Smooth muscle cell (in vitro differentiated cells): ENCODE measurements at regions not wholly inside any gene's neighbourhood (a gene's known extent, or its start where the extent isn't known, plus 50 kb on each side); places are given as distances from the start of the nearest gene placed in this dataset.

Experiments
- DNase-seq: peaks from one replicate; lab custom pipeline; 2025; ENCODE audit not compliant: unreplicated experiment; lab: John Stamatoyannopoulos, UW
- H2AFZ ChIP-seq: fragments of 200-600 bp; sonication (generic); 2 replicates; pipeline ENCODE4 v1.6.0; 2016; ENCODE audit warnings: antibody characterized with exemption, low read depth, mild to moderate bottlenecking
- H3F3A ChIP-seq: fragments of 200-600 bp; sonication (generic); 2 replicates; pipeline ENCODE4 v1.6.0; 2017; ENCODE audit warnings: antibody characterized with exemption, low read depth
- H3K27ac ChIP-seq: fragments of 200-600 bp; sonication (generic); 2 replicates; pipeline ENCODE4 v1.5.1; 2016; ENCODE audit warnings: low read depth, mild to moderate bottlenecking
- H3K27me3 ChIP-seq: fragments of 200-600 bp; sonication (generic); 2 replicates; pipeline ENCODE4 v1.6.1; 2016; ENCODE audit warnings: low read depth, mild to moderate bottlenecking
- H3K36me3 ChIP-seq: fragments of 200-600 bp; sonication (generic); 2 replicates; pipeline ENCODE4 v1.5.1; 2016; ENCODE audit warnings: low read depth
- H3K4me1 ChIP-seq: fragments of 200-600 bp; sonication (generic); 2 replicates; pipeline ENCODE4 v1.5.1; 2016; ENCODE audit warnings: low read depth
- H3K4me2 ChIP-seq: fragments of 200-600 bp; sonication (generic); 2 replicates; pipeline ENCODE4 v1.6.0; 2016; ENCODE audit warnings: mild to moderate bottlenecking
- H3K4me3 ChIP-seq: fragments of 200-600 bp; sonication (generic); 2 replicates; pipeline ENCODE4 v1.5.1; 2016; ENCODE audit warnings: mild to moderate bottlenecking
- H3K79me2 ChIP-seq: fragments of 200-600 bp; sonication (generic); 2 replicates; pipeline ENCODE4 v1.6.0; 2016; ENCODE audit warnings: low read depth, mild to moderate bottlenecking
- H3K9ac ChIP-seq: fragments of 200-600 bp; sonication (generic); 2 replicates; pipeline ENCODE4 v1.6.0; 2016; ENCODE audit warnings: low read depth
- H3K9me3 ChIP-seq: fragments of 200-600 bp; sonication (generic); replicated peaks from 2 replicates; pipeline ENCODE4 v1.5.1; 2016; ENCODE audit warnings: low read depth
- H4K20me1 ChIP-seq: fragments of 200-600 bp; sonication (generic); 2 replicates; pipeline ENCODE4 v1.6.0; 2016; ENCODE audit warnings: low read depth
- CTCF ChIP-seq: fragments of 200-600 bp; sonication (generic); IDR thresholded peaks from 2 replicates; pipeline ENCODE4 v1.5.1; 2017; ENCODE audit warnings: borderline replicate concordance, mild to moderate bottlenecking, antibody characterized with exemption; ENCODE audit not compliant: insufficient read depth, poor library complexity, severe bottlenecking
- WGBS: methylation state at CpG from one replicate; pipeline ENCODE4 v1.1.7; 2016; ENCODE audit warnings: low lambda C conversion rate; 5-methylcytosine and 5-hydroxymethylcytosine counted together

GRCh38 chr3:18672561-18672960 is 247.4 kb upstream of the SATB1 start:
- 84% methylated on average over 3 of the region's 3 CpGs for WGBS
- H3K27me3 ChIP-seq = no peaks in the 10 kb centered on the region

GRCh38 chr3:18670759-18671158 is 245.6 kb upstream of the SATB1 start:
- no peaks in the 10 kb centered on the region for H3K36me3 ChIP-seq
- no peak overlapping the region for H3K27ac ChIP-seq
- H3K4me1 ChIP-seq = no peaks in the 10 kb centered on the region
- 83% methylated on average over 4 of the region's 4 CpGs for WGBS
- H3K9ac ChIP-seq = no peak overlapping the region
- H3K4me3 ChIP-seq = no peak overlapping the region
- H3K27me3 ChIP-seq = no peaks in the 10 kb centered on the region
- no peak for DNase-seq
- no peaks in the 10 kb centered on the region for H3K9me3 ChIP-seq
- H4K20me1 ChIP-seq = no peaks in the 10 kb centered on the region
- H3F3A ChIP-seq = no peaks in the 10 kb centered on the region
- H2AFZ ChIP-seq = no peak overlapping the region
- no peak overlapping the region for H3K4me2 ChIP-seq
- TF ChIP-seq CTCF = no peak
- H3K79me2 ChIP-seq = no peaks in the 10 kb centered on the region

More at GRCh38 chr3:18672561-18672960, 247.4 kb upstream of the SATB1 start:
- Histone ChIP-seq H2AFZ (no peak overlapping the region), H3K9me3 (no peaks in the 10 kb centered on the region), H3K79me2 (no peaks in the 10 kb centered on the region), H3K27ac (no peak overlapping the region), H3K4me2 (no peak overlapping the region), H3K9ac (no peak overlapping the region), H3K4me1 (no peaks in the 10 kb centered on the region), H4K20me1 (no peaks in the 10 kb centered on the region), H3F3A (no peaks in the 10 kb centered on the region), H3K4me3 (no peak overlapping the region), H3K36me3 (no peaks in the 10 kb centered on the region)
- TF ChIP-seq CTCF = no peak
- DNase-seq = no peak

- H3K4me1 ChIP-seq = no peaks in the 10 kb centered on the region
- H4K20me1 ChIP-seq = no peaks in the 10 kb centered on the region
- no peak overlapping the region for H3K4me3 ChIP-seq
- H3K9me3 ChIP-seq = no peaks in the 10 kb centered on the region
- H2AFZ ChIP-seq = no peak overlapping the region
- no peak overlapping the region for H3K4me2 ChIP-seq
- no peaks in the 10 kb centered on the region for H3K27me3 ChIP-seq
- DNase-seq = no peak
- 93% methylated on average over 1 of the region's 1 CpG for whole genome bisulfite sequencing
- no peaks in the 10 kb centered on the region for H3K79me2 ChIP-seq
- H3K36me3 ChIP-seq = no peaks in the 10 kb centered on the region
- no peak for TF ChIP-seq CTCF
- H3K27ac ChIP-seq = no peak overlapping the region
- no peaks in the 10 kb centered on the region for H3F3A ChIP-seq
- no peak overlapping the region for H3K9ac ChIP-seq
Measured at GRCh38 chr3:18669374-18669773, 244.2 kb upstream of the SATB1 start.

- no peaks in the 10 kb centered on the region for H4K20me1 ChIP-seq
- H3K36me3 ChIP-seq = no peaks in the 10 kb centered on the region
- H3K79me2 ChIP-seq = no peaks in the 10 kb centered on the region
- no peaks in the 10 kb centered on the region for H3F3A ChIP-seq
- no peak for DNase-seq
- no peak for TF ChIP-seq CTCF
- H3K27me3 ChIP-seq = no peaks in the 10 kb centered on the region
- H3K9ac ChIP-seq = no peak overlapping the region
- no peak overlapping the region for H2AFZ ChIP-seq
- no peak overlapping the region for H3K27ac ChIP-seq
- H3K4me1 ChIP-seq = no peaks in the 10 kb centered on the region
- no peaks in the 10 kb centered on the region for H3K9me3 ChIP-seq
- 76% methylated on average over 4 of the region's 4 CpGs for WGBS
- no peak overlapping the region for H3K4me2 ChIP-seq
- no peak overlapping the region for H3K4me3 ChIP-seq
Measured at GRCh38 chr3:18667552-18667951, 242.4 kb upstream of the SATB1 start.
